ENCODE measurements at regions not wholly inside any gene's neighbourhood (a gene's known extent, or its start where the extent isn't known, plus 50 kb on each side); places are given as distances from the start of the nearest gene placed in this dataset.

- TF ChIP-seq ATF3 (CRISPR knock-in tag; IDR thresholded peaks at IDR 0.05) (no peak), JARID2 (CRISPR knock-in tag; IDR thresholded peaks at IDR 0.05; ENCODE audit: insufficient replicate concordance) (no peak), THAP9 (CRISPR knock-in tag; IDR thresholded peaks at IDR 0.05; ENCODE audit: borderline replicate concordance) (no peak), ELF1 (CRISPR knock-in tag; IDR thresholded peaks at IDR 0.05) (no peak), NFRKB (IDR thresholded peaks at IDR 0.05) (no peak), MEF2D (CRISPR knock-in tag; IDR thresholded peaks at IDR 0.05) (no peak), ZNF530 (CRISPR knock-in tag; IDR thresholded peaks at IDR 0.05; ENCODE audit: low read depth) (no peak)
Measured at GRCh38 chr2:221202431-221202830, 369.7 kb downstream of the EPHA4 start.
